ENCODE measurements at regions not wholly inside any gene's neighbourhood (a gene's known extent, or its start where the extent isn't known, plus 50 kb on each side); places are given as distances from the start of the nearest gene placed in this dataset.
"Not testable (repeated sequence)": the region's sequence is repeated elsewhere in the genome, so short reads cannot be mapped to it uniquely, and the experiment has no call there.

DNA sequence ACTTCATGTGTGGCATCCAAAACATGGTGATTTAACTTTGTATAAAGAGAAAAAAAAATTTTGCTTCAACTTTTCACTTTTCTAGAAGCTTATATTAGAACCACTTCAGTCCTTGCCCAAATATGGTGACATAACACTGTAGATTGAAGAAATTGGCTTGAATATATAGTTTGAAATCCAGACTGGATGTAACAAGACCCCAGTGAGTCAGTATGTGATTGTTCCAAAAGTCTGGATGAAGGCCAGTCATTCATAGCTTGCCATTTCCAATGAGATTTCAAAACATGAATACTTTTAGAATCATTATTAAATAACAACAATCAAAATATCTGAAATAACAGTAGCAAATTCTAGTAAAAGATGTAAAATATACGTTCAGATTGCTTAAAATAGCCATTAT is 104.8 kb upstream of the FN1 start:
- TF ChIP-seq, protein P1, sequence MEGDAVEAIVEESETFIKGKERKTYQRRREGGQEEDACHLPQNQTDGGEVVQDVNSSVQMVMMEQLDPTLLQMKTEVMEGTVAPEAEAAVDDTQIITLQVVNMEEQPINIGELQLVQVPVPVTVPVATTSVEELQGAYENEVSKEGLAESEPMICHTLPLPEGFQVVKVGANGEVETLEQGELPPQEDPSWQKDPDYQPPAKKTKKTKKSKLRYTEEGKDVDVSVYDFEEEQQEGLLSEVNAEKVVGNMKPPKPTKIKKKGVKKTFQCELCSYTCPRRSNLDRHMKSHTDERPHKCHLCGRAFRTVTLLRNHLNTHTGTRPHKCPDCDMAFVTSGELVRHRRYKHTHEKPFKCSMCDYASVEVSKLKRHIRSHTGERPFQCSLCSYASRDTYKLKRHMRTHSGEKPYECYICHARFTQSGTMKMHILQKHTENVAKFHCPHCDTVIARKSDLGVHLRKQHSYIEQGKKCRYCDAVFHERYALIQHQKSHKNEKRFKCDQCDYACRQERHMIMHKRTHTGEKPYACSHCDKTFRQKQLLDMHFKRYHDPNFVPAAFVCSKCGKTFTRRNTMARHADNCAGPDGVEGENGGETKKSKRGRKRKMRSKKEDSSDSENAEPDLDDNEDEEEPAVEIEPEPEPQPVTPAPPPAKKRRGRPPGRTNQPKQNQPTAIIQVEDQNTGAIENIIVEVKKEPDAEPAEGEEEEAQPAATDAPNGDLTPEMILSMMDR (IDR thresholded peaks at IDR 0.05; ENCODE audit: low read depth, low read length, missing control alignments) = no peak

DNA sequence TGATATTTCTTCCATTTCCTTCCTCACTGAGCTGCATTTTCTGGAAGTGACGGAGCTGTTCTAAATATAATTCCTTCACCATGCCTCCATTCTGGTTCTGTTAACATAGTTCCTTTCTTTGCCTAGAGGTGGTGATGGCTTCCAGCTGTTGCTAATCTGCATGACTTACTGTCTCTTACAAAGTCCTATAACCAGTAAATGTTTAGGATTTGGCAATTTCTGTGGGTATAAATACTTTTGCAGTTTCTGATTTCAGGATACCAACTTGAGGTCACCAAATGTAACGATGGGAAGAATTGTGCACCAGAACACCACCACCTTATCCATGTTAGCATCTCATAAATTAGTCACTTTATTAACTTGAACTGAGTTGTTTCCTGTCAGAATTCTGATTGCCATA is 101.7 kb upstream of the FN1 start:
- no peak for DNase-seq (ENCODE audit: low read depth)
- TF ChIP-seq, protein P1 (IDR thresholded peaks at IDR 0.05; ENCODE audit: low read depth, low read length, missing control alignments) = no peak
- no peak overlapping the region for H3K4me3 ChIP-seq (ENCODE audit: low read depth, low read length)

More for the DNA sequence above, 104.8 kb upstream of the FN1 start:
- DNase-seq (ENCODE audit: low read depth) = no peak
- H3K4me3 ChIP-seq (ENCODE audit: low read depth, low read length) = no peak overlapping the region

DNA sequence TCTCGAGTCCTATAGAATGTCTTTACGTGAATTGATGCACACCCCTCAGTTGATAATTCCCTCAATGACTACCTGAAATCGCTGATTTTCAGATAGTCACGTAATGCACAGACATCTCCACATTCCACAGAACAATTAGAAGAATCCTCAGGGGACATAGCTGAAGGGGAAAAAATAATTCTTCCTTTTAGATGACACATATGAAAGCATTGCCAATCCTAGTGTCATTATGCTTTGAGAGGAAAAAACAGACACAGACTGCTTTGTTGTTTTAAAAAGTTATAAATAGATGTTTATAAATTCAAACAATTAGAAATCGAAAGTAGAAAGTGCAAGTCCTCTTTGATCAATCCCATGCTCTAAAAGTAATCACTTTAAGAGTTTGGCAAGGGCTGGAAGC is 100.6 kb upstream of the FN1 start:
- H3K4me3 ChIP-seq (ENCODE audit: low read depth, low read length) = no peak overlapping the region
- no peak for DNase-seq (ENCODE audit: low read depth)
- TF ChIP-seq, protein P1 (IDR thresholded peaks at IDR 0.05; ENCODE audit: low read depth, low read length, missing control alignments) = no peak

DNA sequence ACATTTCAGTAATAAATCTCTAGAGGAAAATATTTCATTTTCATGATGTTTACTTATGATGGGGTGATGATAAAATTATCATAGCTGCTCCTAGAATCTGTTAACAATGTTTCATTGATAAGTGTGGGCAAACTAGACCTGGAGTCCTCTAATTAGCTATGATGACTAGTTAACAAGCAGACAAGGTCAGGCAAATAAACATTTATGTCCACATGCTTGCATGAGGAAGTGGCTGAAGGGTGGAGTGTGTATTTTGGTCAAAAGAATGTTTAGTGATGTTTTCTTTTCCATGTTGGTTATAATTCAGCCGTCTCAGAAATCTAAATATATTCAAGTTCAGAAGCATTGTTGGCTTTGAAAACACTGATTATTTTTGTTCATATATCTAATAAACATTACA is 99.9 kb upstream of the FN1 start:
- TF ChIP-seq, protein P1 (IDR thresholded peaks at IDR 0.05; ENCODE audit: low read depth, low read length, missing control alignments) = no peak
- no peak for DNase-seq (ENCODE audit: low read depth)
- no peak overlapping the region for H3K4me3 ChIP-seq (ENCODE audit: low read depth, low read length)

DNA sequence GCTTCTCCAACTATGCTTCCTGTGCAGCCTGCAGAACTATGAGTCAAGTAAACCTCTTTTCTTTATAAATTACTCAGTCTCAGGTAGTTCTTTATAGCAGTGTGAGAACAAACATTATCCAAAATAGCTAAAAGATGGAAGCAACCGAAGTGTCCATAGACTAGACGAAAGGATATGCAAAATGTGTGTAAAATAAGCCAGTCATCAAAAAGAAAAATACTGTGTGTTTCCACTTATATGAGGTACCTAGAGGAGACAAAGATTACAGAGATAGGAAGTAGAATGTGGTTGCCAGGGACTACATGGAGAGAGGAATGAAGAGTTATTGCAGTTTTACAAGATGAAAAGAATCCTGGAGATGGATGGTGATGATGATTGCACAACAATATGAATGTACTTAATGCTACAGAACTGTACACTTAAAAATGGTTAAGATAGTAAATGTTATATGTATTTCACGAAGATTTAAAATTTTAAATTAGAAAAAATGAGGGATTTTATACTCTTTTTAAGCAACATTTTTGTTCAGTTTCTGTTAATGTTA is 99.3 kb upstream of the FN1 start:
- H3K4me3 ChIP-seq (ENCODE audit: low read depth, low read length) = no peak overlapping the region
- TF ChIP-seq, protein P1 (IDR thresholded peaks at IDR 0.05; ENCODE audit: low read depth, low read length, missing control alignments) = no peak
- no peak for DNase-seq (ENCODE audit: low read depth)

DNA sequence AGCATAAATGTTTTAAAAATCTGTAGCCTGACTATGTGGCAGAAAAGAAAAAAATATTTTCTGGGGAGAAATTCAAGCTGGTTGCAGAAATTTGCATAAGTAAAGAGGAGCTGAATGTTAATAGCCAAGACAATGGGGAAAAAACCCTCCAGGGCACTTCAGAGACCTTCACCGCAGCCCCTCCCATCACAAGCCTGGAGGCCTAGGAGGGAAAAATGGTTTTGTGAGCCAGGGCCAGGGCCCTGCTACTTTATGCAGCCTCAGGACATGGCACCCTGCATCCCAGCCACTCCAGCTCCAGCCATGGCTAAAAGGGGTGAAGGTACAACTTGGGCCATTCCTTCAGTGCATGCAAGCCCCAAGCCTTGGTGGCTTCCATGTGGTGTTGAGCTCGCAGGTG is 97.8 kb upstream of the FN1 start:
- H3K4me3 ChIP-seq (ENCODE audit: low read depth, low read length) = not testable (repeated sequence)

DNA sequence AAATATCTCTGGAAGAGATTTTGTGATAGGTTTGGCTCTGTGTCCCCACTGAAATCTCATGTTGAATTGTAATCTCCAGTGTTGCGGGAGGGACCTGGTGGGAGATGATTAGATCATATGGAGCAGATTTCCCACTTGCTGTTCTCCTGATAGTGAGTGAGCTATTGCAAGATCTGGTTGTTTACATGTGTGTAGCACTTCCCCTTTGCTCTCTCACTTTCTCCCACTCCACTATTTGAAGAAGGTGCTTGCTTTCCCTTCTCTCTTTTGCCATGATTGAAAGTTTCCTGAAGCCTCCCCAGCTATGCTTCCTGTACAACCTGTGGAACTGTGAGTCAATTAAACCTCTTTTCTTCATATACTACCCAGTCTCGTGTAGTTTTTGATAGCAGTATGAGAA is 97.0 kb upstream of the FN1 start:
- no peak for DNase-seq (ENCODE audit: low read depth)
- no peak overlapping the region for H3K4me3 ChIP-seq (ENCODE audit: low read depth, low read length)
- TF ChIP-seq, protein P1 (IDR thresholded peaks at IDR 0.05; ENCODE audit: low read depth, low read length, missing control alignments) = no peak

More for the DNA sequence above, 97.8 kb upstream of the FN1 start:
- not testable (repeated sequence) for DNase-seq (ENCODE audit: low read depth)

All from GM12864 (cell line).